Kidney (tissue), 13 donors: ENCODE measurements at regions not wholly inside any gene's neighbourhood (a gene's known extent, or its start where the extent isn't known, plus 50 kb on each side); places are given as distances from the start of the nearest gene placed in this dataset.

Experiments
- DNase-seq, 5 donors: peaks; one replicate each; pipeline ENCODE4 v3.0.0-alpha.2; 2013 to 2020
- FAIRE-seq: peaks from 2 replicates; lab custom pipeline; 2012; peaks lifted over from hg19 to GRCh38; lab: Jason Lieb, UNC
- H3K27ac ChIP-seq, 2 donors: one replicate each; pipeline ENCODE4 v1.7.0; 2013; ENCODE audit warnings: low read depth in 2 of 2, low read length in 2 of 2, inconsistent platforms in 1 of 2
- H3K27me3 ChIP-seq: one replicate; pipeline ENCODE4 v1.7.1; 2013; ENCODE audit warnings: low read length, inconsistent platforms; ENCODE audit not compliant: control insufficient read depth, insufficient read depth
- H3K36me3 ChIP-seq, 3 donors: one replicate each; pipeline versions ENCODE4 v1.7.0 to v1.7.1; 2013; ENCODE audit warnings: low read length in 3 of 3, control low read depth in 1 of 3, inconsistent platforms in 1 of 3; ENCODE audit not compliant: insufficient read depth in 3 of 3, control insufficient read depth in 2 of 3
- H3K4me1 ChIP-seq, 3 donors: one replicate each; pipeline versions ENCODE4 v1.7.0 to v1.7.1; 2013; ENCODE audit warnings: low read length in 3 of 3, inconsistent platforms in 1 of 3, low read depth in 1 of 3; ENCODE audit not compliant: control insufficient read depth in 2 of 3, insufficient read depth in 2 of 3
- H3K4me3 ChIP-seq, 3 donors: one replicate each; pipeline versions ENCODE4 v1.7.0 to v1.8.1; 2013; ENCODE audit warnings: low read length in 3 of 3, control low read depth in 1 of 3, inconsistent platforms in 1 of 3
- H3K9ac ChIP-seq, 3 donors: one replicate each; pipeline versions ENCODE4 v1.7.0 to v1.7.1; 2013; ENCODE audit warnings: low read length in 3 of 3, control low read depth in 1 of 3, inconsistent platforms in 1 of 3
- H3K9me3 ChIP-seq, 3 donors: one replicate each; pipeline versions ENCODE4 v1.7.0 to v1.7.1; 2013; ENCODE audit warnings: low read length in 3 of 3, control low read depth in 1 of 3, inconsistent platforms in 1 of 3; ENCODE audit not compliant: control insufficient read depth in 2 of 3, insufficient read depth in 1 of 3
- CTCF ChIP-seq: IDR thresholded peaks from 3 replicates; pipeline ENCODE4 v1.5.1; 2012; ENCODE audit warnings: mild to moderate bottlenecking, moderate library complexity, borderline replicate concordance; ENCODE audit not compliant: insufficient read depth; ENCODE audit errors: extremely low read depth
- intact Hi-C: fragments of 100-400 bp; cut with DNase I; formaldehyde crosslinking; loops from one replicate; pipeline ENCODE4 v1.11.1; 2022
- donor health status: control.
- donor health status: control.
- donor health status: control.
- donor health status: control.
- donor health status: control.
- donor health status: DM: yes; HTN: yes; CAD: no.
- donor health status: Normal renal cell carcinoma (clear cell type).

- DNase-seq, result no peak
- H3K27me3 ChIP-seq, result no peaks in the 10 kb centered on the region
- H3K9me3 ChIP-seq, result no peaks in the 10 kb centered on the region
- no peak overlapping the region for H3K9ac ChIP-seq
- intact Hi-C loops, result no loop called here
- H3K4me1 ChIP-seq, result no peaks in the 10 kb centered on the region
- no peaks in the 10 kb centered on the region for H3K36me3 ChIP-seq
- FAIRE-seq, result no peak
- no peak overlapping the region for H3K4me3 ChIP-seq
- H3K27ac ChIP-seq, result no peak overlapping the region
- TF ChIP-seq CTCF, result no peak
Observed at GRCh38 chr11:127242676-127243075, 242.1 kb upstream of the KIRREL3 start.

GRCh38 chr11:127238321-127238720, 237.8 kb upstream of the KIRREL3 start:
- FAIRE-seq (no peak), DNase-seq (no peak)
- Histone ChIP-seq H3K9ac (no peak overlapping the region), H3K27ac (no peak overlapping the region), H3K27me3 (no peaks in the 10 kb centered on the region), H3K4me3 (no peak overlapping the region), H3K36me3 (no peaks in the 10 kb centered on the region), H3K9me3 (no peaks in the 10 kb centered on the region), H3K4me1 (no peaks in the 10 kb centered on the region)
- intact Hi-C loops, result no loop called here
- no peak for TF ChIP-seq CTCF

GRCh38 chr11:127236776-127237175, 236.2 kb upstream of the KIRREL3 start:
- DNase-seq, result no peak
- H3K9ac ChIP-seq, result no peak overlapping the region
- H3K9me3 ChIP-seq, result no peaks in the 10 kb centered on the region
- intact Hi-C loops, result no loop called here
- no peaks in the 10 kb centered on the region for H3K4me1 ChIP-seq
- TF ChIP-seq CTCF, result no peak
- no peaks in the 10 kb centered on the region for H3K36me3 ChIP-seq
- no peak overlapping the region for H3K27ac ChIP-seq
- FAIRE-seq, result no peak
- H3K4me3 ChIP-seq, result no peak overlapping the region
- no peaks in the 10 kb centered on the region for H3K27me3 ChIP-seq

- no peaks in the 10 kb centered on the region for H3K4me1 ChIP-seq
- no peak overlapping the region for H3K27ac ChIP-seq
- no peak overlapping the region for H3K9ac ChIP-seq
- H3K27me3 ChIP-seq, result no peaks in the 10 kb centered on the region
- TF ChIP-seq CTCF, result no peak
- no peak for DNase-seq
- no peaks in the 10 kb centered on the region for H3K9me3 ChIP-seq
- no peak overlapping the region for H3K4me3 ChIP-seq
- no peaks in the 10 kb centered on the region for H3K36me3 ChIP-seq
- intact Hi-C loops, result no loop called here
- no peak for FAIRE-seq
Observed at GRCh38 chr11:127233998-127234397, 233.4 kb upstream of the KIRREL3 start.
